ENCODE measurements at regions not wholly inside any gene's neighbourhood (a gene's known extent, or its start where the extent isn't known, plus 50 kb on each side); places are given as distances from the start of the nearest gene placed in this dataset.
"Not testable (repeated sequence)": the region's sequence is repeated elsewhere in the genome, so short reads cannot be mapped to it uniquely, and the experiment has no call there.

- Histone ChIP-seq H3K27me3 (ENCODE audit: insufficient read depth, low read length) (no peaks in the 10 kb centered on the region), H3K4me3 (ENCODE audit: insufficient read depth, low read length) (no peak overlapping the region), H3K36me3 (ENCODE audit: insufficient read depth, low read length) (no peaks in the 10 kb centered on the region), H3K9me3 (ENCODE audit: low read depth, low read length) (no peaks in the 10 kb centered on the region), H3K27ac (ENCODE audit: low read depth, low read length) (no peak overlapping the region), H4K20me1 (ENCODE audit: insufficient read depth, low read length) (no peaks in the 10 kb centered on the region), H3K4me1 (ENCODE audit: insufficient read depth, low read length) (no peaks in the 10 kb centered on the region), H2AFZ (ENCODE audit: low read length) (no peak overlapping the region), H3K4me2 (ENCODE audit: insufficient read depth, low read length) (no peak overlapping the region), H3K79me2 (ENCODE audit: insufficient read depth, low read length) (no peaks in the 10 kb centered on the region)
- TF ChIP-seq, protein P1, sequence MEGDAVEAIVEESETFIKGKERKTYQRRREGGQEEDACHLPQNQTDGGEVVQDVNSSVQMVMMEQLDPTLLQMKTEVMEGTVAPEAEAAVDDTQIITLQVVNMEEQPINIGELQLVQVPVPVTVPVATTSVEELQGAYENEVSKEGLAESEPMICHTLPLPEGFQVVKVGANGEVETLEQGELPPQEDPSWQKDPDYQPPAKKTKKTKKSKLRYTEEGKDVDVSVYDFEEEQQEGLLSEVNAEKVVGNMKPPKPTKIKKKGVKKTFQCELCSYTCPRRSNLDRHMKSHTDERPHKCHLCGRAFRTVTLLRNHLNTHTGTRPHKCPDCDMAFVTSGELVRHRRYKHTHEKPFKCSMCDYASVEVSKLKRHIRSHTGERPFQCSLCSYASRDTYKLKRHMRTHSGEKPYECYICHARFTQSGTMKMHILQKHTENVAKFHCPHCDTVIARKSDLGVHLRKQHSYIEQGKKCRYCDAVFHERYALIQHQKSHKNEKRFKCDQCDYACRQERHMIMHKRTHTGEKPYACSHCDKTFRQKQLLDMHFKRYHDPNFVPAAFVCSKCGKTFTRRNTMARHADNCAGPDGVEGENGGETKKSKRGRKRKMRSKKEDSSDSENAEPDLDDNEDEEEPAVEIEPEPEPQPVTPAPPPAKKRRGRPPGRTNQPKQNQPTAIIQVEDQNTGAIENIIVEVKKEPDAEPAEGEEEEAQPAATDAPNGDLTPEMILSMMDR (IDR thresholded peaks at IDR 0.05; ENCODE audit: extremely low read depth, low read depth, low read length): no peak
- no peak for DNase-seq (ENCODE audit: insufficient read length, low spot score, missing footprints)
Observed at GRCh38 chr14:87241018-87241768, 751.8 kb downstream of the GALC start.

DNA sequence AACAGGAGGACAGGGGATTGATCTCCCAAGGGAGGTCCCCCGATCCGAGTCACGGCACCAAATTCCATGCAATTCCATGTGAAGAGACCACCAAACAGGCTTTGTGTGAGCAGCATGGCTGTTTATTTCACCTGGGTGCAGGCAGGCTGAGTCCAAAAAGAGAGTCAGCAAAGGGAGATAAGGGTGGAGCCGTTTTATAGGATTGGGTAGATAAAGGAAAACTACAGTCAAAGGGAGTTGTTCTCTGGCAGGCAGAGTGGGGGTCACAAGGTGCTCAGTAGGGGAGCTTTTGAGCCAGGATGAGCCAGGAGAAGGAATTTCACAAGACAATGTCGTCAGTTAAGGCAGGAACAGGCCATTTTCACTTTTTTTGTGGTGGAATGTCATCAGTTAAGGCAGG is 752.7 kb downstream of the GALC start:
- H3K4me2 ChIP-seq (ENCODE audit: insufficient read depth, low read length); H3K27me3 ChIP-seq (ENCODE audit: insufficient read depth, low read length); H3K4me3 ChIP-seq (ENCODE audit: insufficient read depth, low read length); H3K4me1 ChIP-seq (ENCODE audit: insufficient read depth, low read length); H2AFZ ChIP-seq (ENCODE audit: low read length); DNase-seq (ENCODE audit: insufficient read length, low spot score, missing footprints); H3K27ac ChIP-seq (ENCODE audit: low read depth, low read length); H3K79me2 ChIP-seq (ENCODE audit: insufficient read depth, low read length); H3K36me3 ChIP-seq (ENCODE audit: insufficient read depth, low read length); H3K9me3 ChIP-seq (ENCODE audit: low read depth, low read length); H4K20me1 ChIP-seq (ENCODE audit: insufficient read depth, low read length): not testable (repeated sequence)

DNA sequence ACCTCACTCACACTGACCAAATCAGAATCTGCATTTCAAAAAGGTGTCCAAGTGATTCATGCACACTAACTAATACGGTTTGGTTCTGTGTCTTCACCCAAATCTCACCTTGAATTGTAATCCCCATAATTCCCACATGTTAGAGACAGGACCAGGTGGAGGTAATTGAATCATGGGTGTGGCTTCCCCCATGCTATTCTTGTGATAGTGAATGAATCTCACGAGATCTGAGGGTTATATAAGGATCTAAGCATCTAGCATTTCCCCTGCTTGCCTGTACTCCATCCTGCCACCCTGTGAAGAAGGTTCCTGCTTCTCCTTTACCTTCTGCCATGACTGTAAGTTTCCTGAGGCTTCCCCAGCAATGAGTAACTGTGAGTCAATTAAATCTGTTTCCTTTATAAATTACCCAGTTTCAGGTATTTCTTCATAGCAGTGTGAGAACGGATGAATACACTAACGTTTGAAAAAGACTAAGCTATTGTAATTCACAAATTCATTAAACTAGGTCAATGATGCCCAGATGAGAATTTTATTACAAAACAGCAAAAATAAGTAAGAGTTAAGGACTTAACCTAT is 759.1 kb downstream of the GALC start:
- Histone ChIP-seq H4K20me1 (ENCODE audit: insufficient read depth, low read length) (no peaks in the 10 kb centered on the region), H3K4me3 (ENCODE audit: insufficient read depth, low read length) (no peak overlapping the region), H3K36me3 (ENCODE audit: insufficient read depth, low read length) (no peaks in the 10 kb centered on the region)

DNA sequence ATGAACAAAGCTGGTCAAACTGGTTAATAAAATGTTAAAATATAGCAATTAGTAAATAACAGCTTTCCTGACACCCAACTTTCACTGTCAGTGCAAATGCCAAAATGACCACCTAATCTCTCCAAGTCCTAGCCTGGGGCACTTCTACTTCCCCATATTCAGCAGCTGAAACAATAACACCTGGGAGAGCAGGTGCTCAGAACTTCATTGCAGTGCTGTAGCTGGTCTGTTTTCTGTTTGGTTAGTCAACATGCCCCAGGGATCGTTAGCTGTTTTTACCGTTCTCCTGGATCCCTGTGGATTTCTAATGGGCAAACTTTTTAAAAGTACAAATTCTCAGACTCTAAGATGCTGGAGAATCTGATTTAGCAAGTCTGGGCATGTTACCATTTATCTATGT is 759.7 kb downstream of the GALC start:
- H3K27ac ChIP-seq (ENCODE audit: low read depth, low read length): no peak overlapping the region
- no peaks in the 10 kb centered on the region for H3K36me3 ChIP-seq (ENCODE audit: insufficient read depth, low read length)
- no peak overlapping the region for H3K4me2 ChIP-seq (ENCODE audit: insufficient read depth, low read length)
- H3K9me3 ChIP-seq (ENCODE audit: low read depth, low read length): no peaks in the 10 kb centered on the region
- H3K4me1 ChIP-seq (ENCODE audit: insufficient read depth, low read length): no peaks in the 10 kb centered on the region
- no peak for DNase-seq (ENCODE audit: insufficient read length, low spot score, missing footprints)
- no peak overlapping the region for H2AFZ ChIP-seq (ENCODE audit: low read length)
- no peaks in the 10 kb centered on the region for H3K27me3 ChIP-seq (ENCODE audit: insufficient read depth, low read length)
- no peaks in the 10 kb centered on the region for H3K79me2 ChIP-seq (ENCODE audit: insufficient read depth, low read length)
- no peak overlapping the region for H3K4me3 ChIP-seq (ENCODE audit: insufficient read depth, low read length)
- TF ChIP-seq, protein P1 (IDR thresholded peaks at IDR 0.05; ENCODE audit: extremely low read depth, low read depth, low read length): no peak
- no peaks in the 10 kb centered on the region for H4K20me1 ChIP-seq (ENCODE audit: insufficient read depth, low read length)

More for the DNA sequence above, 759.1 kb downstream of the GALC start:
- no peak overlapping the region for H3K4me2 ChIP-seq (ENCODE audit: insufficient read depth, low read length)
- no peaks in the 10 kb centered on the region for H3K27me3 ChIP-seq (ENCODE audit: insufficient read depth, low read length)
- no peaks in the 10 kb centered on the region for H3K4me1 ChIP-seq (ENCODE audit: insufficient read depth, low read length)
- TF ChIP-seq, protein P1 (IDR thresholded peaks at IDR 0.05; ENCODE audit: extremely low read depth, low read depth, low read length): no peak
- DNase-seq (ENCODE audit: insufficient read length, low spot score, missing footprints): no peak
- H3K27ac ChIP-seq (ENCODE audit: low read depth, low read length): no peak overlapping the region
- no peak overlapping the region for H2AFZ ChIP-seq (ENCODE audit: low read length)
- no peaks in the 10 kb centered on the region for H3K79me2 ChIP-seq (ENCODE audit: insufficient read depth, low read length)
- H3K9me3 ChIP-seq (ENCODE audit: low read depth, low read length): no peaks in the 10 kb centered on the region
